Esophagus muscularis mucosa (tissue), 4 donors: ENCODE measurements at regions not wholly inside any gene's neighbourhood (a gene's known extent, or its start where the extent isn't known, plus 50 kb on each side); places are given as distances from the start of the nearest gene placed in this dataset.

ENCODE experiments used
- DNase-seq: peaks from one replicate; pipeline ENCODE4 v3.0.0-alpha.2; 2017; ENCODE audit errors: extremely low spot score
- H3K27ac ChIP-seq, 4 donors: fragments of 200-600 bp; sonication (generic); replicated peaks in 1 of 4; 1 replicate in 3 of 4; 2 replicates in 1 of 4; pipeline ENCODE4 v1.5.1; 2016 to 2019; ENCODE audit warnings: mild to moderate bottlenecking in 1 of 4
- H3K27me3 ChIP-seq, 4 donors: fragments of 200-600 bp; sonication (generic); one replicate each; pipeline versions ENCODE4 v1.5.1 to v1.6.0; 2016 to 2019
- H3K36me3 ChIP-seq, 4 donors: fragments of 200-600 bp; sonication (generic); one replicate each; pipeline ENCODE4 v1.5.1; 2016 to 2019
- H3K4me1 ChIP-seq, 4 donors: fragments of 200-600 bp; sonication (generic); one replicate each; pipeline ENCODE4 v1.5.1; 2016 to 2019
- H3K4me3 ChIP-seq, 4 donors: fragments of 200-600 bp; sonication (generic); 1 replicate in 2 of 4; 2 replicates in 2 of 4; pipeline ENCODE4 v1.5.1; 2016 to 2019; ENCODE audit warnings: mild to moderate bottlenecking in 4 of 4, moderate library complexity in 1 of 4
- H3K9me3 ChIP-seq, 4 donors: fragments of 200-600 bp; sonication (generic); 1 replicate in 3 of 4; 2 replicates in 1 of 4; pipeline ENCODE4 v1.5.1; 2016 to 2019
- EP300 ChIP-seq: sonication (generic); formaldehyde crosslinking; IDR thresholded peaks from one replicate; pipeline ENCODE4 v1.6.1; 2017; ENCODE audit warnings: antibody characterized with exemption
- POLR2A ChIP-seq: fragments of 450-650 bp; IDR thresholded peaks from one replicate; pipeline ENCODE4 v1.6.1; 2017; ENCODE audit warnings: antibody characterized with exemption, moderate library complexity, mild to moderate bottlenecking, low read depth
- POLR2AphosphoS5 ChIP-seq, 2 donors: sonication (generic); formaldehyde crosslinking; IDR thresholded peaks; one replicate each; pipeline ENCODE4 v1.6.1; 2017; ENCODE audit warnings: antibody characterized with exemption in 2 of 2
- WGBS: methylation state at CpG from one replicate; pipeline ENCODE4 v1.1.5; 2018; 5-methylcytosine and 5-hydroxymethylcytosine counted together
- intact Hi-C: fragments of 100-400 bp; cut with DNase I; formaldehyde crosslinking; loops from one replicate; pipeline ENCODE4 v1.15.1; 2023
- TF ChIP-seq, protein P1 (sequence below), 3 experiments: fragments of 200-600 bp in 2 of 3; fragments of 450-650 bp in 1 of 3; sonication (generic) in 2 of 3; IDR thresholded peaks; one replicate each; pipeline ENCODE4 v1.5.1; 2017 to 2019; ENCODE audit warnings: antibody characterized with exemption in 3 of 3, mild to moderate bottlenecking in 2 of 3, moderate library complexity in 1 of 3

DNA sequence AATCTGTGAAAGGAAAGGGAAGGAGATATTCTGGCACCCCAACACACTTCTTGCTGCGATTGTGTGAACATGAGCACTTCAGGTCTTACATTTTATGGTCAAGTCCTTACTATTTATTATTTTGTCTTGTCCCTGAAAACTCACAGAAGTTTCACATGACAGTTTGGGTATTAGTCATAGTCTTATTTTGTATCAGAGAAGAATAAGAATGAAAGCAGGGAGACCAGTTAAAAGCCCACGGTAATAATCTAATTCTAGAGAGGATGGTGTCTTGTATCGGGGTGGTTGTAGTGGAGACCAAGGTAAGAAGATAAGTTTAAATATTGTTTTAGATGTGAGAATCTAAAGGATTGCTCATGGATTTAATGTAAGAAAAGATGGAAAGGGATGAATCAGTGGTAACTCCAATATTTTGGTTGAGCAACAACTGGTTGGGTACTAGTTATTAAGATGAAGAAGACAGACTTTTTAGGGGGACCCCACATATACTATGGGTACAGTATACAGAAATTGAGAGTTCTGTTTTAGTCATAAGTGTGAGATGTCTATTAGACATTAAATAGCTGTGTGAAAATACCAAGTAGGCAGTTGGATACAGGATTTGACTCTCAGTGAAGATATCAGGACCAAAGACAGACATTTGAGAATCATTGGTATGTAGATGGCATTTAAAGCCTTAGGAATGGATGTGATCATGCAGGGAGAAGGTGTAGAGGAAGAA is 227.6 kb downstream of the MFSD1 start:
- Histone ChIP-seq H3K36me3 (no peaks in the 10 kb centered on the region), H3K4me1 (no peaks in the 10 kb centered on the region), H3K4me3 (no peak overlapping the region), H3K27me3 (no peaks in the 10 kb centered on the region), H3K9me3 (no peaks in the 10 kb centered on the region), H3K27ac (no peak overlapping the region)
- intact Hi-C loops = no loop called here
- TF ChIP-seq, protein P1, sequence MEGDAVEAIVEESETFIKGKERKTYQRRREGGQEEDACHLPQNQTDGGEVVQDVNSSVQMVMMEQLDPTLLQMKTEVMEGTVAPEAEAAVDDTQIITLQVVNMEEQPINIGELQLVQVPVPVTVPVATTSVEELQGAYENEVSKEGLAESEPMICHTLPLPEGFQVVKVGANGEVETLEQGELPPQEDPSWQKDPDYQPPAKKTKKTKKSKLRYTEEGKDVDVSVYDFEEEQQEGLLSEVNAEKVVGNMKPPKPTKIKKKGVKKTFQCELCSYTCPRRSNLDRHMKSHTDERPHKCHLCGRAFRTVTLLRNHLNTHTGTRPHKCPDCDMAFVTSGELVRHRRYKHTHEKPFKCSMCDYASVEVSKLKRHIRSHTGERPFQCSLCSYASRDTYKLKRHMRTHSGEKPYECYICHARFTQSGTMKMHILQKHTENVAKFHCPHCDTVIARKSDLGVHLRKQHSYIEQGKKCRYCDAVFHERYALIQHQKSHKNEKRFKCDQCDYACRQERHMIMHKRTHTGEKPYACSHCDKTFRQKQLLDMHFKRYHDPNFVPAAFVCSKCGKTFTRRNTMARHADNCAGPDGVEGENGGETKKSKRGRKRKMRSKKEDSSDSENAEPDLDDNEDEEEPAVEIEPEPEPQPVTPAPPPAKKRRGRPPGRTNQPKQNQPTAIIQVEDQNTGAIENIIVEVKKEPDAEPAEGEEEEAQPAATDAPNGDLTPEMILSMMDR (IDR thresholded peaks at IDR 0.05) = no peak
- no peak for TF ChIP-seq POLR2AphosphoS5 (IDR thresholded peaks at IDR 0.05)
- no peak for TF ChIP-seq POLR2A
- 88% methylated on average over 3 of the region's 3 CpGs for WGBS
- no peak for DNase-seq

DNA sequence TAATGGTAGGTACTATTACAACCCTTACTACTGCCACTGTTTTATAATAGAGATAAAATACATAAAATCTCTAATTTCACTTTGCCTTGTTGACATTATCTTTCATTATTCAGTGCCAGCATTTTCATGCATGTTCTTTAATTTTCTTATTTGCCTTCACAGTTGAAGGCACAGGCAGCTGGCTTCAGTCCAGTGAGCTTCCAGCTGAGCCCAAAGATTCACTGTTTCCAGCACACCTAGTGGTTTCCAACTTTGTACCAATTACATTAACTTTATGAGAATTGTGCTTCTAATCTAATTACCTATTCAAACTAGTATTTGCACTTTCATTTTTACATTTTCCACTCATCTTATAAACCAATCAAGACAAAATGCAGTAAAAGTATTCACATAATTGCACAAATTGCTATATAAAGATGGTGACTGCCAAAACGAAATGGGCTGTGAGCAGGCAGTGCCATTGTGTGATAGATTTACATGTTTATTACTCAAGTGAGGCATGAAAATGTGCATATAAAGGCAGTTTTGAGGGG is 228.3 kb downstream of the MFSD1 start:
- Histone ChIP-seq H3K4me3 (no peak overlapping the region), H3K4me1 (no peaks in the 10 kb centered on the region), H3K27ac (no peak overlapping the region), H3K27me3 (no peaks in the 10 kb centered on the region), H3K36me3 (no peaks in the 10 kb centered on the region), H3K9me3 (no peaks in the 10 kb centered on the region)
- WGBS = 70% methylated on average over 1 of the region's 1 CpG
- intact Hi-C loops = no loop called here
- no peak for DNase-seq
- TF ChIP-seq EP300 (no peak), POLR2A (no peak), POLR2AphosphoS5 (IDR thresholded peaks at IDR 0.05) (no peak)
- TF ChIP-seq, protein P1 (IDR thresholded peaks at IDR 0.05) = no peak

DNA sequence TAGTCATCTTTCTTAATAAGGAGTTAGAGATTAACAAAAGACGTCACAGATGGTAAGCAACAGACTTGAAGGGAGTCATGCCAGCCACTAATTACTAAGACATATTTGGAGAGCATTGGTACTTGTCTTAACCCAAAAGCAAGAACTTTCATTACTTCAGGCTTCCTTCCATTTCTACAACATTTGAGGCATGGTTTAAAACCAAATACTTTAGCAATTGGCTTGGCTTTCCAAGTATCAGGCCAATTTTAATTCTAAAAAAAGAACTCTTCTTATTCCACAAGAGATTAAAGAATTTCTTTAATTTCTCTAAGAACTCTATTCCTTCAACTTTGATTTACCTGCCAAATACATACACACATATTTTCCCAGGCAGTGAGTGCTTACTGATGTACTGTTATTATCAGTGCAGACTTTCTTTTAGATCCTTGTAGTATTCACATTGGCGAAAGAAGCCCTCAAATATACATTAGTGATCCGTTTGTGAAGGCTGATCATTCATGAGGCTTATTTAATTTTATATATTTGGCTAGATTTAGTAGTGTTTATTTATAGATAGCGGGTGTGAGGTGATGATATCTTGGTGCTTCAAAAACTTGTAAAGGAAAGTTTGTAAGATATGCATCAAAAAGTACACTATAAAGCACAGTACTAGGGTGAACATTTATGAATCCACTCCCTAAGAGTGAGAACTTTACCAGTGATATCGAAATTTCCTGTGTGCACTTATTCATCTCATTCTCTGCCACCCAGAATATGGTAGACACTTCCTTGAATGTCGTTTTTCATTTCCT is 229.2 kb downstream of the MFSD1 start:
- DNase-seq = no peak
- Histone ChIP-seq H3K27me3 (no peaks in the 10 kb centered on the region), H3K4me1 (no peaks in the 10 kb centered on the region), H3K27ac (no peak overlapping the region), H3K4me3 (no peak overlapping the region), H3K36me3 (no peaks in the 10 kb centered on the region), H3K9me3 (no peaks in the 10 kb centered on the region)
- TF ChIP-seq POLR2AphosphoS5 (IDR thresholded peaks at IDR 0.05) (no peak), EP300 (no peak), POLR2A (no peak)
- TF ChIP-seq, protein P1 (IDR thresholded peaks at IDR 0.05) = no peak
- WGBS = 53% methylated on average over 6 of the region's 6 CpGs
- intact Hi-C loops = no loop called here

DNA sequence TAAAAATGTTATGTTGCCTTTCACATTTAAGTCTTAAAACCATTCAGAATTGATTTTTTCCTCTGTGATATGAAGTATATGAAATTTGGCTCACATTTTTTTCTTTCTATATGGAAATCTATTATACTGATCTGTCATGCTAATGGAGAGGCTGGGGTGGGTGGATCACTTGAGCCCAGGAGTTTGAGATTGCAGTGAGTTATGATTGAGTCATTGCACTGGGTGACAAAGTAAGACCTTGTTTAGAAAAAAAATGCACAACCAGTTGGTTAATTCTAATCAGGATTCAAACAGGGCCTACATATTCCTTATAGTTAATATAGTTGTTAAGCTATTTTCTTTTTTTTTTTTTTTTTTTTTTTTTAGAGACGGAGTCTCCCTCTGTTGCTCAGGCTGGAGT is 230.5 kb downstream of the MFSD1 start:
- DNase-seq = no peak
- Histone ChIP-seq H3K9me3 (no peaks in the 10 kb centered on the region), H3K4me1 (no peaks in the 10 kb centered on the region), H3K27me3 (no peaks in the 10 kb centered on the region), H3K27ac (no peak overlapping the region), H3K4me3 (no peak overlapping the region), H3K36me3 (no peaks in the 10 kb centered on the region)
- no peak for TF ChIP-seq POLR2AphosphoS5 (IDR thresholded peaks at IDR 0.05)
- no peak for TF ChIP-seq POLR2A
- TF ChIP-seq, protein P1 (IDR thresholded peaks at IDR 0.05) = no peak
- TF ChIP-seq EP300 = no peak
- 100% methylated on average over 1 of the region's 1 CpG for WGBS
- intact Hi-C loops = no loop called here
